Activated CD8-positive, alpha-beta memory T cell treated with anti-CD3 and anti-CD28 coated beads, Interleukin-2, amount 50 U/mL, for 24 hours (primary cell): ENCODE measurements at regions not wholly inside any gene's neighbourhood (a gene's known extent, or its start where the extent isn't known, plus 50 kb on each side); places are given as distances from the start of the nearest gene placed in this dataset.
"Not testable (repeated sequence)": the region's sequence is repeated elsewhere in the genome, so short reads cannot be mapped to it uniquely, and the experiment has no call there.

Experiments used
- DNase-seq: peaks from one replicate; pipeline ENCODE4 v3.0.0-alpha.2; 2020; ENCODE audit errors: extremely low read depth

GRCh38 chr4:82181789-82182188 lies 192.0 kb downstream of the HNRNPD start:
- DNase-seq: no peak

DNA sequence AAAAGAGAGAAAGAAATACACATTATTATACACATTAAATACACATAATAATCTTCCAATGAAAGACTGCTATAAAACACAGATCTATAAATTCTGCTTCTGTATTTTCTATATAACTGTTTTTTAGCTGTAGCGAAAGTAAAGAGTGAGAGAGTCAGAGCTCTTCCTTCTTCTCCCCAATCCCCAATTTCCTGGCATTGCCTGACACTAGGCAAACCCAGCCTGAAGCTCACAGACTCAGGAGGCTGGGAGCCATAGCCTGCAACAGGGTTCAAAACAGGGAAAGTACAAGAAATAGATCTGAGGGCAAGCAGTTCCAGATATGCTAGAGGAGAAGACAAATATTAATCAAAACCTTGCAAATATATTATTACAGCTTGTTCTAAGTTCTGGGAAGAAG lies 201.6 kb downstream of the HNRNPD start:
- no peak for DNase-seq

- no peak for DNase-seq
Measured at GRCh38 chr4:82171531-82172155, 202.1 kb downstream of the HNRNPD start.

DNA sequence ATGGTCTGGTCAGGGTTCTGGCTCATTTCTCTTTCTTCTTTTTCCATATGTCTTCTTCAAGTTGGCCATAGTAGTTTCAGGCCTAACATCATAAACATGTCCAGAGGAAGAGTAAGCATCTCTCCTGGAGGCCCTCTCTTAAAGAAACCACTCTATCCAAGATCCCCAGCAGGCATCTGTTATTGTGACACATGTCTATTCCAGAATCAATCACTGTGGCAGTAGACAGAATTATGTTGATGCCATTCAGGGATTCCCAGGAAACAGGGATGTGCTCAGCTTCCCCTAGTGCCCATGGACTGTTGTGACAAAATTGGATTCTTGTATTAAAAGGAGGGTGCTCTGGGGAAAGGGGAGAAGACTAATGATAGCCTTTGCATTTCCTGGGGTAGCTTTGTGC lies 224.0 kb downstream of the HNRNPD start:
- DNase-seq: no peak

- no peak for DNase-seq
Measured at GRCh38 chr4:82145850-82146249, 227.9 kb downstream of the HNRNPD start.

DNA sequence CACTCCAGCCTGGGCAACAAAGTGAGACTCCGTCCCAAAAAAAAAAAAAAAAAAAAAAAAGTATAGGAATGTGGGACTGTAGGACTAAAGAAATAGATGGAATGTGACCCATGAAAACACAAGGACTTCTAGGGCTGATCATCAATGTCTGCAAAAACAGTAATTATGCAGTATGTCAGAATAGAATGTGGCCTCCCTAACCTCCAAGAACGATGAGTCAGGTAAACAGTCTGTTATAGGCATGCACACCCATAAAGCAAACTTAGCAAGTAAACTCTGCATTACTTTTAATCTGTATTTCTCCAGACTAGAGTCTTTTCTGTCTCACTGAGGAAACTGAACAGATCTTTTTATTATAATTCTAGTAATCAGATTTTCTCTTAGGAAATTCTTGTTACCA lies 233.4 kb downstream of the HNRNPD start:
- DNase-seq: no peak

DNA sequence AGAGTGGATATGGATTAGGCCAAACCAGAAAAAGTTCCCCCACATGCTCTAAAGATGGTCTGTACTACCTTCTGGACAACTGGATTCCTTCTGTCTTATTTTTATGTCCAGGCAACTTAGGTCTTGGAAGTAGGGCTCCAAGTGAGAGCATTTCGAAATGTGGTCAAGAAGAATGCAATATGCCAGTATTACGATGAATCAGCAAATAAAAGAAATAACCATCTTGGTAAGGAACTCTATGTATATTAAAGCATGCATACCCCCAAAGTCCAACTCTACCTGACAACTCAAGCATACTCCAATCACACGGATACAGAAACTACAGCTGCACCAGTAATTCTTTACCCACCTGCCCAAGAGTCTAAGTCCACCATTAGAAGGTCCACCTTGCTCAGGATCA lies 234.5 kb downstream of the HNRNPD start:
- DNase-seq: no peak

DNA sequence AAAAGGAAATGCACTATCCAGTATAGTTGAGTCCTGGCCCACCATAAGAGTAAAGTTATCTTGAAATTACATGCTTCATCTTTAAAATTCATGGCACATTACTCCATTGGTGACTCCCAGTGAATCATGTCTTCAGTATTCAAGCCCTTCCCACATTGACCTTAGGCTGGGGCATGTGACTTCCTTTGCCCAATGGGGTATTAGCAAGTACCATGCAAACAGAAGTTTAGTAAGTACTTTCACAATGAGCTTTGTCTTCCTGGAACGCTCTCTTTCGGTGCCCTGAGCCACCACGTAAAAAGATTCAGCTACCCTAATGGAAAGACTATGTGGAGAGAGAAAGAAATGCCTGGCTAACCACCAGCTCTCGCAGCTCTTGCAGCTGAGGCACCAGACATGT lies 235.4 kb downstream of the HNRNPD start:
- DNase-seq: no peak

DNA sequence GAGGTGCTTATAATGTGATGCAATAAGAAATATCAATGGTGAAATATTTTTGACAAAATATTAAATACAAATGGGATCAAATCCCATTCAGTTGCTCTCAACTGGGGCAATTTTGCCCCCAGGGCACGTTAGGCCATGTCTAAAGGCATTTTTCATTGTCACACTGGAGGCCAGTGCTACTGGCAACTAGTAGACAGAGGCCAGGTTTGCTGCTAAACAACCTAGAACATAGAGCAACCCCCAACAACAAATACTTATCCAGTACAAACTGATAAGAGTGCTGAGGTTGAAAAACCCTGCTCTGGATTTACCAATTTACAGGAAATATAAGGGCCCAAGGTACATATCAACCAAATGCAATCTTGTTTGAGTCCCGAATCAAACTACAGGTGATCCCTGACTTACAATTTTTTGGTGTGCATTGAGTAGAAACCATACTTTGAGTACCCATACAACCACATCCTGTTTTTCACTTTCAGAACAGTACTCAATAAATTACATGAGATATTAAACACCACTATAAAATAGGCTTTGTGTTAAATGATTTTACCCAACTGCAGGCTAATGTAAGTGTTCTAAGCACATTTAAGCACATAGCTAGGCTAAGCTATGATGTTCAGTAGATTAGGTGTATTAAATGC lies 237.5 kb downstream of the HNRNPD start:
- no peak for DNase-seq

DNA sequence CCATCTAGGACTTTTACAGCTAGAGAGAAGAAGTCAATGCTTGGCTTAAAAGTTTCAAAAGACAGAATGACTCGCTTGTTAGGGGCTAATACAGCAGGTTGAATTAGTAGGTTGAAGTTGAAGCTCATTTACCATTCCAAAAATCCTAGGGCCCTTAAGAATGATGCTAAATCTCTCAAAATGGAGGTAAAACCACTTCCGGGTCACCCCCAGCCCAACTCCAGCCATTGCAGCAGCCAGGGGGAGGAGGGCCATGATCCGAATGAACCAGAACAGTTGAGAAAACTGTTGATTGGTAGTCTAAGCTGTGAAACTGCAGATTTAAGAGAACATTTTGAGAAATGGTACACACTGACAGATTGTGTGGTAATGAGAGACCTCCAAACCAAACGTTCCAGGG lies 245.4 kb downstream of the HNRNPD start:
- no peak for DNase-seq

DNA sequence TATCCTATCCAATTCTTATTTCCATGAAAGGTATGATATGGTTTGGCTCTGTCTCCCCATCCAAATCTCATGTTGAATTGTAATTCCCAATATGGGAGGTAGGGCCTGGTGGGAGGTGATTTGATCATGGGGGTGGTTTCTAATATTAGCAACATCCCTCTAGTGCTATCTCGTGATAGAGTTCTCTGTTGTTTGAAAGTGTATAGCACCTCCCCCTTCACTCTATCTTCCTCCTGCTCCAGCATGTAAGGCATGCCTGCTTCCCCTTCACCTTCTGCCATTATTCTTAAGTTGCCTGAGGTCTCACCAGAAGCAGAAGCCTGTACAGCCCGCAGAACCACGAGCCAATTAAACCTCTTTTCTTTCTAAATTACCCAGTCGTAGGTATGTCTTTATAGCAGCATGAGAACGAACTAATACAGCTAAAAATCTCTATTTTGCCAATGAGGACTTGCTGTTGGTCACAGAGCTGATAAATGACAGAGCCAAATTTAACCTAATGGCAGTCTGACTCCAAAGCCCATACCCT lies 247.2 kb downstream of the HNRNPD start:
- no peak for DNase-seq

- no peak for DNase-seq
Measured at GRCh38 chr4:82125787-82126297, 247.9 kb downstream of the HNRNPD start.

DNA sequence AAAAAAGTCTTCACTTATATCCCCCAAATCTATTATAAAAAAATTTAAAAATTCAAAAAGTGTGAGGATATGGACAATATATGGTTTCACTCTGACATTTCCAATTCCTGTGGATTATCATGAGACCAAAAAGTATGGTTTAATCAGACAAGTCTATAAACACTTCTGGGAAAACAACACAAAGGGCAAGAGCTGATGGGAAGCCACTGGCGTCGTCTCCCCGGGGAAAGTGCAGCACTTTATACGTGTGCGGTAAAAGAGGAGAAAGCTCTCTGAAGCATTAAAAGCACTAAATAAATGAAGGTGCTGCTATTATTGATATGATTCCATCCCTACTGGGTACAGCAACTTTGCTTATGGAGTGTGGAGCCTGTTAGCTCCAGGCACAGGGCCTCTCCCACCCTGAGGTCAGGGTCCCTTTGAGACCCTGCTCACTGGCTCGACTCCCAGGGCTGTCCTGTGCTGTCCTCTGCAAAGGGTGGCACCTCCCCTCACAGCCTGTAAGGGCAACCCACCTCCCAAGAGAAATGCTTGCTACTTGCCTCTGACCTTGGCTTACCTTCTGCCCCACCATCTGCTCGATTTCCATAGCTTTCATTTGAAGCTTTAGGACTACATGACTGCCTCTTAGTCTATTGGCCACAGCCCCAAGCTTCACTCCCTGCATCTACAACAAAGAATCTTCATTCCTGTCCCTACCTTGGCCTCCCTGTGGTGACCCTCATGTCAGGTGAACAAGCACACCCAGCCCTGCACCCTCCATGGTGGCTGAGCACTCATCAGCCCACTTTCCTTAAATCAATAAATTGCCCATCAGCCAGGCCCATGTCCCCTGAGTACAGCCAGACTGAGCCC lies 248.6 kb downstream of the HNRNPD start:
- no peak for DNase-seq

- DNase-seq: no peak
Measured at GRCh38 chr4:82124365-82124764, 249.4 kb downstream of the HNRNPD start.

DNA sequence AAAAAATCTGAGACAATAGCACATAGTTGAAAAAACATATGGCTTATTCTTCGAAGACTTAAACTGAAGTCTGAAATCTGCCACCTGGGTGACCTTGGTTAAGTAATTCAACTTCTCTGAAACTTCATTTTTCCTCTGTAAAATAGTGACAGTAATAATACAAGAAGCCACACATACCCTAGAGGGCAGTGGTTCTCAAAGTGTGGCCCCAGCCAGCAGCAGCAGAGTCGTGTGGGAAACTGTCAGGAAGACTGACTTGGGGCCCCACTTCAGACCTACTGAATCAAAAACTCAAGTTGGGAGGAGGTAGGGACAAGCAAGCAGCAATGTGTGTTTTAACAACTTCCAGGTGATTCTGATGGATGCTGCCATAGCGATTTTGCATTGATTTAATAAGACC lies 249.9 kb downstream of the HNRNPD start:
- DNase-seq: no peak

DNA sequence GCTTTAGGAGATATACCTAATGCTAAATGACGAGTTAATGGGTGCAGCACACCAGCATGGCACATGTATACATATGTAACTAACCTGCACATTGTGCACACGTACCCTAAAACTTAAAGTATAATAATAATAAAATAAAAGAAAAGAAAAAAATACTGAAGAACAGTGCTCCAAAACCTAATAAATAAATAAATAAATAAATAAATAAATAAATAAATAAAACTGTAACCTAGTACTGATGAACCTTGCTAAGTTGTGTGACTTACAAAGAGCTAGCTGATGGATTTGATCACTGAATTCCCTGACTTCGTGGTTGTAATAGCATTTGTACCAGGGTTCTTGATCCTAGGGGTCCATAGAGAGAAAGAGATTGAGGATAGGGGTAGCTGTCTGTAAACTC lies 258.6 kb downstream of the HNRNPD start:
- not testable (repeated sequence) for DNase-seq

DNA sequence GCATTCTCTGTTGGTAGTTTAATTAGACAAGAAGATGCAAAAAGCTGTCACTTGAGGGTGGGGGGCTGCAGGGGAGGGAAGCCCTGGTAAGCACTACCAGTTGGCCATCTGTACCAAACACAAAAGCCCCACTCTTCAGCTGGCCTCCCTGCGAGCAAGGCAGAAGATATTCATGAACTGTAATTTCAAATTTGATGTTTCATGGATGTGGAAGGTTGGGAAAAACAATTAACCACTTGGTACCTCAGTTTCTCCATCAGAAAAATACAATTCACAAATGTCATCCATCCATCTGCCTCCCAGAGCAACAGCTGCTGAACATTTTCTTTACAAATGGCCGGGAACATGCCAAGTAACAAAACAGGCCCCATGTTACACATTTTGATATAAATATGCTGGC lies 265.3 kb downstream of the HNRNPD start:
- DNase-seq: no peak

- DNase-seq: no peak
Measured at GRCh38 chr4:82104578-82104977, 269.2 kb downstream of the HNRNPD start.

- no peak for DNase-seq
Measured at GRCh38 chr4:82099928-82100579, 273.7 kb downstream of the HNRNPD start.

GRCh38 chr4:82097504-82097903 lies 276.3 kb downstream of the HNRNPD start:
- DNase-seq: no peak

GRCh38 chr4:82090717-82091116 lies 283.1 kb downstream of the HNRNPD start:
- no peak for DNase-seq

DNA sequence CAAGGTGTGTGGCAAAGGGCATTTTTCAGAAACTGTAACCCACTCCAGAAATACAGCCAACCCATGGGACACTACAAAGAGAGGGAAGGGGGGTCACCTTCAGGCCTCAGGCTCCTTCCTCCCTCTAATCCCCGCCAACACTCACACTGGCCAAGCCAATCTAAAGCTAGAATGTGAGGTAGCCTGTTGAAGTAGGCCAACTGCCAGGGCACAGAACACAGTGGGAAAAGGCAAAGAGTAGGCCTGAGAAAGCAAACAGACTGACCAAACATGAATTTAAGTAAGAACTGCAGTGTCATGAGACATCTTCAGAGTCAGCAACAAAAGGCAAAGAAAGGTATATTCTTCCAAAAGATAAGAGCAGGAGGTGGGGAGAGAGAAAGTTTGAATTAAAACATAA lies 289.0 kb downstream of the HNRNPD start:
- no peak for DNase-seq
